WTC11 (cell line): ENCODE measurements at regions not wholly inside any gene's neighbourhood (a gene's known extent, or its start where the extent isn't known, plus 50 kb on each side); places are given as distances from the start of the nearest gene placed in this dataset.
"Not testable (repeated sequence)": the region's sequence is repeated elsewhere in the genome, so short reads cannot be mapped to it uniquely, and the experiment has no call there.

ENCODE experiments used
- ATAC-seq: fragments of 200-7000 bp; cut with Tn5 transposase; 2 replicates; pipeline ENCODE4 v1.10.0; 2021; ENCODE audit warnings: mild to moderate bottlenecking, moderate library complexity
- CTCF ChIA-PET: fragments of 300-600 bp; sonication (Branson Sonifier 250); formaldehyde crosslinking; loops from one replicate; lab custom pipeline; 2021; ENCODE audit warnings: antibody characterized with exemption; lab: Charles Lee
- POLR2A ChIA-PET: fragments of 350-600 bp; sonication (Branson Sonifier 250); formaldehyde crosslinking; loops from one replicate; lab custom pipeline; 2021; ENCODE audit warnings: antibody characterized with exemption; lab: Charles Lee
- DNase-seq: peaks from one replicate; pipeline ENCODE4 v3.0.0; 2021; ENCODE audit warnings: low spot score
- H3K27ac Mint-ChIP-seq: 2 replicates; pipeline ENCODE4 v1.8.0; 2021; ENCODE audit warnings: mixed read lengths
- H3K27me3 Mint-ChIP-seq: 2 replicates; pipeline ENCODE4 v1.8.0; 2021; ENCODE audit warnings: low read depth, mild to moderate bottlenecking, moderate library complexity, mixed read lengths
- H3K36me3 Mint-ChIP-seq: 2 replicates; pipeline ENCODE4 v1.8.0; 2021; ENCODE audit warnings: mixed read lengths
- H3K4me1 Mint-ChIP-seq: 2 replicates; pipeline ENCODE4 v1.8.0; 2022; ENCODE audit warnings: mixed read lengths
- H3K4me3 Mint-ChIP-seq: 2 replicates; pipeline ENCODE4 v1.8.0; 2021; ENCODE audit warnings: mild to moderate bottlenecking, moderate library complexity, mixed read lengths
- H3K9me3 Mint-ChIP-seq: 2 replicates; pipeline ENCODE4 v1.8.0; 2021; ENCODE audit warnings: mixed read lengths
- AFF4 ChIP-seq: sonication (generic); formaldehyde crosslinking; IDR thresholded peaks from 2 replicates; pipeline ENCODE4 v1.8.1; 2023; ENCODE audit warnings: mild to moderate bottlenecking, missing genetic modification reagents, borderline replicate concordance
- ATF2 ChIP-seq: sonication (generic); formaldehyde crosslinking; IDR thresholded peaks from 2 replicates; pipeline ENCODE4 v1.8.1; 2022; ENCODE audit warnings: low read depth, missing genetic modification reagents, borderline replicate concordance
- ATF3 ChIP-seq: sonication (generic); formaldehyde crosslinking; conservative IDR thresholded peaks from 2 replicates; pipeline ENCODE4 v1.8.1; 2022; ENCODE audit warnings: mild to moderate bottlenecking, missing genetic modification reagents
- ATF6 ChIP-seq: sonication (generic); formaldehyde crosslinking; IDR thresholded peaks from 2 replicates; pipeline ENCODE4 v1.8.1; 2023; ENCODE audit warnings: mild to moderate bottlenecking, missing genetic modification reagents
- NFYB ChIP-seq: sonication (generic); formaldehyde crosslinking; conservative IDR thresholded peaks from 2 replicates; pipeline ENCODE4 v1.8.0; 2022; ENCODE audit warnings: low read depth, missing genetic modification reagents
- PRDM15 ChIP-seq: sonication (generic); formaldehyde crosslinking; IDR thresholded peaks from 2 replicates; pipeline ENCODE4 v1.8.0; 2022; ENCODE audit warnings: missing genetic modification reagents
- PRRX2 ChIP-seq: fragments of 250-450 bp; sonication (Bioruptor Pico); IDR thresholded peaks from 2 replicates; pipeline ENCODE4 v1.8.0; 2021; ENCODE audit warnings: mild to moderate bottlenecking
- RELA ChIP-seq: sonication (generic); formaldehyde crosslinking; IDR thresholded peaks from 2 replicates; pipeline ENCODE4 v1.8.1; 2022; ENCODE audit warnings: missing genetic modification reagents, mild to moderate bottlenecking, borderline replicate concordance
- SOX15 ChIP-seq: fragments of 250-450 bp; sonication (Bioruptor Pico); IDR thresholded peaks from 2 replicates; pipeline ENCODE4 v1.9.0; 2021; ENCODE audit warnings: mild to moderate bottlenecking
- ZNF138 ChIP-seq: sonication (generic); formaldehyde crosslinking; conservative IDR thresholded peaks from 2 replicates; pipeline ENCODE4 v1.8.1; 2022; ENCODE audit warnings: mild to moderate bottlenecking, moderate library complexity, missing genetic modification reagents
- ZNF219 ChIP-seq: sonication (generic); formaldehyde crosslinking; IDR thresholded peaks from 2 replicates; pipeline ENCODE4 v1.8.0; 2023; ENCODE audit warnings: missing genetic modification reagents, mild to moderate bottlenecking, borderline replicate concordance
- ZNF317 ChIP-seq: sonication (generic); formaldehyde crosslinking; IDR thresholded peaks from 2 replicates; pipeline ENCODE4 v1.8.1; 2023; ENCODE audit warnings: low read depth, mild to moderate bottlenecking, moderate library complexity, missing genetic modification reagents, borderline replicate concordance
- ZNF396 ChIP-seq: fragments of 250-450 bp; sonication (Bioruptor Pico); IDR thresholded peaks from 2 replicates; pipeline ENCODE4 v1.8.0; 2021; ENCODE audit warnings: mild to moderate bottlenecking, moderate library complexity, borderline replicate concordance

GRCh38 chr2:113386780-113387433 is 50.6 kb upstream of the ZNG1B start:
- H3K4me1 Mint-ChIP-seq, H3K4me3 Mint-ChIP-seq, ATAC-seq, POLR2A ChIA-PET, H3K27me3 Mint-ChIP-seq, H3K27ac Mint-ChIP-seq, H3K36me3 Mint-ChIP-seq, CTCF ChIA-PET, DNase-seq, H3K9me3 Mint-ChIP-seq: not testable (repeated sequence)

GRCh38 chr2:113379621-113380020 is 57.9 kb upstream of the ZNG1B start:
- H3K4me1 Mint-ChIP-seq, H3K9me3 Mint-ChIP-seq, ATAC-seq, H3K4me3 Mint-ChIP-seq, POLR2A ChIA-PET, H3K36me3 Mint-ChIP-seq, H3K27ac Mint-ChIP-seq, CTCF ChIA-PET, DNase-seq, H3K27me3 Mint-ChIP-seq: not testable (repeated sequence)

- no peak for ATAC-seq
- CTCF ChIA-PET, result no interaction called here
- no peaks in the 10 kb centered on the region for H3K36me3 Mint-ChIP-seq
- no peaks in the 10 kb centered on the region for H3K9me3 Mint-ChIP-seq
- no peak for DNase-seq
- no peak overlapping the region for H3K27ac Mint-ChIP-seq
- no peak overlapping the region for H3K4me3 Mint-ChIP-seq
- peaks cover 12% of the 10 kb centered on the region for H3K4me1 Mint-ChIP-seq
- TF ChIP-seq ZNF317 (CRISPR knock-in tag) (no peak), ZNF396 (CRISPR knock-in tag) (no peak), PRRX2 (CRISPR knock-in tag) (no peak), ATF6 (CRISPR knock-in tag) (no peak), AFF4 (CRISPR knock-in tag) (no peak), ATF2 (CRISPR knock-in tag) (no peak), ZNF138 (no peak), RELA (CRISPR knock-in tag) (no peak), PRDM15 (no peak), ATF3 (CRISPR knock-in tag) (no peak), ZNF219 (CRISPR knock-in tag) (no peak), NFYB (CRISPR knock-in tag) (no peak), SOX15 (CRISPR knock-in tag) (no peak)
- H3K27me3 Mint-ChIP-seq, result peaks cover 3% of the 10 kb centered on the region; the same call in 1 of the 2 replicates
- POLR2A ChIA-PET, result no interaction called here
These were observed 60.5 kb upstream of the ZNG1B start for GRCh38 chr2:113376913-113377445.
